Smooth muscle cell (in vitro differentiated cells): ENCODE measurements at regions not wholly inside any gene's neighbourhood (a gene's known extent, or its start where the extent isn't known, plus 50 kb on each side); places are given as distances from the start of the nearest gene placed in this dataset.

Source experiments
- DNase-seq: peaks from one replicate; lab custom pipeline; 2025; ENCODE audit not compliant: unreplicated experiment; lab: John Stamatoyannopoulos, UW
- H2AFZ ChIP-seq: fragments of 200-600 bp; sonication (generic); 2 replicates; pipeline ENCODE4 v1.6.0; 2016; ENCODE audit warnings: antibody characterized with exemption, low read depth, mild to moderate bottlenecking
- H3F3A ChIP-seq: fragments of 200-600 bp; sonication (generic); 2 replicates; pipeline ENCODE4 v1.6.0; 2017; ENCODE audit warnings: antibody characterized with exemption, low read depth
- H3K27ac ChIP-seq: fragments of 200-600 bp; sonication (generic); 2 replicates; pipeline ENCODE4 v1.5.1; 2016; ENCODE audit warnings: low read depth, mild to moderate bottlenecking
- H3K27me3 ChIP-seq: fragments of 200-600 bp; sonication (generic); 2 replicates; pipeline ENCODE4 v1.6.1; 2016; ENCODE audit warnings: low read depth, mild to moderate bottlenecking
- H3K36me3 ChIP-seq: fragments of 200-600 bp; sonication (generic); 2 replicates; pipeline ENCODE4 v1.5.1; 2016; ENCODE audit warnings: low read depth
- H3K4me1 ChIP-seq: fragments of 200-600 bp; sonication (generic); 2 replicates; pipeline ENCODE4 v1.5.1; 2016; ENCODE audit warnings: low read depth
- H3K4me2 ChIP-seq: fragments of 200-600 bp; sonication (generic); 2 replicates; pipeline ENCODE4 v1.6.0; 2016; ENCODE audit warnings: mild to moderate bottlenecking
- H3K4me3 ChIP-seq: fragments of 200-600 bp; sonication (generic); 2 replicates; pipeline ENCODE4 v1.5.1; 2016; ENCODE audit warnings: mild to moderate bottlenecking
- H3K79me2 ChIP-seq: fragments of 200-600 bp; sonication (generic); 2 replicates; pipeline ENCODE4 v1.6.0; 2016; ENCODE audit warnings: low read depth, mild to moderate bottlenecking
- H3K9ac ChIP-seq: fragments of 200-600 bp; sonication (generic); 2 replicates; pipeline ENCODE4 v1.6.0; 2016; ENCODE audit warnings: low read depth
- H3K9me3 ChIP-seq: fragments of 200-600 bp; sonication (generic); replicated peaks from 2 replicates; pipeline ENCODE4 v1.5.1; 2016; ENCODE audit warnings: low read depth
- H4K20me1 ChIP-seq: fragments of 200-600 bp; sonication (generic); 2 replicates; pipeline ENCODE4 v1.6.0; 2016; ENCODE audit warnings: low read depth
- WGBS: methylation state at CpG from one replicate; pipeline ENCODE4 v1.1.7; 2016; ENCODE audit warnings: low lambda C conversion rate; 5-methylcytosine and 5-hydroxymethylcytosine counted together
- TF ChIP-seq, protein P1 (sequence below): fragments of 200-600 bp; sonication (generic); IDR thresholded peaks from 2 replicates; pipeline ENCODE4 v1.5.1; 2017; ENCODE audit warnings: borderline replicate concordance, mild to moderate bottlenecking, antibody characterized with exemption; ENCODE audit not compliant: insufficient read depth, poor library complexity, severe bottlenecking

DNA sequence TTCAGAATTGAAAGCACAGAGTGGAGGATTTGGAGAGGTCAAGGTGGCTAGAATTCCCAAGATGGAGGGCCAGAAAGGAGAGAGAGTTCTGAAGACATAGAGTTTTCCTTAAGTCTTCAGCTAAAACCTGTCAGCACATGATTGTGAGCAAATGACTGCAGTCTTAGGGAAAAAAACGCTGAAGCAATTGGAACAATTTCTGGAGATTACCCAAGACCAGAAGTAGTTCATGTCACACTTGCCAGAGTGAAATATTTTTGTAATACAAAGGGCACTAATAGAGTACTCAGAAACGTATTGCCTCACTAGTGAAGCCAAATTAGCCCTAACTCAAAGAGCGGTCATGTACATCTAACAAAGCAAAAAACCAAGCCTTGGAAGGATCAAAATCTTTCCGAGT lies 541.3 kb upstream of the MARCKS start:
- H3K9ac ChIP-seq, result no peak overlapping the region
- H3K27me3 ChIP-seq, result no peaks in the 10 kb centered on the region
- 87% methylated on average over 4 of the region's 4 CpGs for WGBS
- no peaks in the 10 kb centered on the region for H3K9me3 ChIP-seq
- H2AFZ ChIP-seq, result peak overlapping the region; percentile 22
- H4K20me1 ChIP-seq, result no peaks in the 10 kb centered on the region
- no peak for DNase-seq
- H3K4me2 ChIP-seq, result no peak overlapping the region
- no peak overlapping the region for H3K4me3 ChIP-seq
- peaks cover 7% of the 10 kb centered on the region for H3K4me1 ChIP-seq
- no peak overlapping the region for H3K27ac ChIP-seq
- H3K36me3 ChIP-seq, result no peaks in the 10 kb centered on the region
- H3K79me2 ChIP-seq, result no peaks in the 10 kb centered on the region
- TF ChIP-seq, protein P1, sequence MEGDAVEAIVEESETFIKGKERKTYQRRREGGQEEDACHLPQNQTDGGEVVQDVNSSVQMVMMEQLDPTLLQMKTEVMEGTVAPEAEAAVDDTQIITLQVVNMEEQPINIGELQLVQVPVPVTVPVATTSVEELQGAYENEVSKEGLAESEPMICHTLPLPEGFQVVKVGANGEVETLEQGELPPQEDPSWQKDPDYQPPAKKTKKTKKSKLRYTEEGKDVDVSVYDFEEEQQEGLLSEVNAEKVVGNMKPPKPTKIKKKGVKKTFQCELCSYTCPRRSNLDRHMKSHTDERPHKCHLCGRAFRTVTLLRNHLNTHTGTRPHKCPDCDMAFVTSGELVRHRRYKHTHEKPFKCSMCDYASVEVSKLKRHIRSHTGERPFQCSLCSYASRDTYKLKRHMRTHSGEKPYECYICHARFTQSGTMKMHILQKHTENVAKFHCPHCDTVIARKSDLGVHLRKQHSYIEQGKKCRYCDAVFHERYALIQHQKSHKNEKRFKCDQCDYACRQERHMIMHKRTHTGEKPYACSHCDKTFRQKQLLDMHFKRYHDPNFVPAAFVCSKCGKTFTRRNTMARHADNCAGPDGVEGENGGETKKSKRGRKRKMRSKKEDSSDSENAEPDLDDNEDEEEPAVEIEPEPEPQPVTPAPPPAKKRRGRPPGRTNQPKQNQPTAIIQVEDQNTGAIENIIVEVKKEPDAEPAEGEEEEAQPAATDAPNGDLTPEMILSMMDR, result no peak
- H3F3A ChIP-seq, result no peaks in the 10 kb centered on the region

DNA sequence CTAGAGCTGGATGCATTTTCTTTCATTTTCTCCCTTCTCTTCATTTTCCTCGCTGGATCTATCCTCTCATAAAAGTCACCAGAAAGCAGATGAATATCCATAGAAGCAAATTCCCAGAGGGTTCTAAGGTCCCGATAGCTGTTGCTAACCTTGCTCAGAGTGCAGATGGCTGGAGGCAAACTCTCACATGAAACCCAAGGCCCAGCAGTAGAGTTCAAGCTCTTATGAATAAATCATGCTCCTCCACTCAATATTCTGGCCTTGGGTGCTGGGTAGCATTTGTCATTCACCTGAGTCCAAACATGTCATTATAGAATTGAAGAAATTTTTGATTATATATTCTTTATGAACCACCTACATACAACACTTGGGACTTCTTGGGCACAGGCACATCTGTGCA lies 539.7 kb upstream of the MARCKS start:
- H4K20me1 ChIP-seq, result no peaks in the 10 kb centered on the region
- H2AFZ ChIP-seq, result peak overlapping the region; percentile 87
- H3K79me2 ChIP-seq, result no peaks in the 10 kb centered on the region
- H3K9ac ChIP-seq, result no peak overlapping the region
- H3F3A ChIP-seq, result no peaks in the 10 kb centered on the region
- H3K27ac ChIP-seq, result no peak overlapping the region
- WGBS, result 91% methylated on average over 2 of the region's 2 CpGs
- DNase-seq, result no peak
- no peaks in the 10 kb centered on the region for H3K27me3 ChIP-seq
- TF ChIP-seq, protein P1, result no peak
- H3K4me1 ChIP-seq, result peaks cover 7% of the 10 kb centered on the region
- no peaks in the 10 kb centered on the region for H3K9me3 ChIP-seq
- H3K4me3 ChIP-seq, result no peak overlapping the region
- H3K4me2 ChIP-seq, result no peak overlapping the region
- H3K36me3 ChIP-seq, result no peaks in the 10 kb centered on the region

DNA sequence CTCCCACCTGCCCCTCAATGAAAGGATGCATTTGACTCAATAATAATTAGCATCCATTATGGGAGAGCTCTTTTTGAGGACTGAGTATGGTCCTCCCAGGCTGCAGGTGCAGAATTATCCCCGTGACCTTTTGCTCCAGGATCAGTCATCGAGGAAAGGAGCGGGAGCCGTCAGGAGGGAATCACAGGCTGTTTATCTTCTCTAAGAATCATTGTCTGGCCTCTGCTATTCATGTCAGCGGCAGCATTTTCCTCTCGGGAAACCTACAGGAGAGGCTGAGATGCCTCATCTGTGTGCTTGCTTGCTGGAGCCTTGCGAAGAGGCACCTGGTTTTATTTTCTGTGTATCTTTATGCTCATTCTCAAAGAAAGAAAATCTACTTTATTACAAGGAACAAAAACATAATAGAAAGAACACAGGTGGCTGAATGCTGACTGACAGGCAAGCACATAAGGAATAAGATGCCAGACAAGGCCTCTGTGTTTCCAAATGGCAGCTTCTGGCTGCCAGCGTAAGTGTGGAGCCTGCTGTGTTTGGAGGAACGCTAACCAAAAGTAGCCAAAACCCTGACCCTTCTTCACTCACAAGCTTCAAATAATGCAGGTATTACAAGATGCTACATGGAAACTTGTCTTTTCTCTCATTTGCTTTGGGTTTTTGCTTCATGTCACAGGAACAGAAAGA lies 539.1 kb upstream of the MARCKS start:
- H3K9me3 ChIP-seq, result no peaks in the 10 kb centered on the region
- H3K27ac ChIP-seq, result no peak overlapping the region
- H2AFZ ChIP-seq, result peak overlapping the region; percentile 87
- H3F3A ChIP-seq, result no peaks in the 10 kb centered on the region
- H4K20me1 ChIP-seq, result no peaks in the 10 kb centered on the region
- DNase-seq, result no peak
- WGBS, result 88% methylated on average over 9 of the region's 9 CpGs
- H3K4me1 ChIP-seq, result peaks cover 7% of the 10 kb centered on the region
- TF ChIP-seq, protein P1, result no peak
- H3K36me3 ChIP-seq, result no peaks in the 10 kb centered on the region
- H3K79me2 ChIP-seq, result no peaks in the 10 kb centered on the region
- H3K4me3 ChIP-seq, result no peak overlapping the region
- H3K9ac ChIP-seq, result no peak overlapping the region
- H3K4me2 ChIP-seq, result no peak overlapping the region
- H3K27me3 ChIP-seq, result no peaks in the 10 kb centered on the region

DNA sequence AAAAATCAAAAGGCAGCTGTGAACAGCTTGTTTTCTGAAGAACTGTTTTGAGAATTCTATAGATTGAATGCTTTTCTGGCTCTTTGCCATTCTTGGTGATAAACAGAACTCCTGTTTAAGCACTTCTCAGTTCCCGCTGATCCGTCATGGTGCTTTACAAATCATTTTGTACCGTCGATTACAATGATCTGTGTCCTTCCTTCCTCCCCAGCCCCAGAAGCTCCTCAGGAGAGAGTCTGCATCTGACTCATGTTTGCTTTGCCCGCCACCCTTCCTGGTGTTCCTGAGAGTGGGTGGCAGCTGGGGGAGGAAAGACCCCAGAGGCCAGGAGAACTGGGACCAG lies 538.6 kb upstream of the MARCKS start:
- H3K4me2 ChIP-seq, result no peak overlapping the region
- H3F3A ChIP-seq, result no peaks in the 10 kb centered on the region
- peaks cover 7% of the 10 kb centered on the region for H3K4me1 ChIP-seq
- TF ChIP-seq, protein P1, result no peak
- no peaks in the 10 kb centered on the region for H3K27me3 ChIP-seq
- no peaks in the 10 kb centered on the region for H3K36me3 ChIP-seq
- no peaks in the 10 kb centered on the region for H3K79me2 ChIP-seq
- no peak overlapping the region for H3K27ac ChIP-seq
- no peaks in the 10 kb centered on the region for H4K20me1 ChIP-seq
- 55% methylated on average over 5 of the region's 5 CpGs for WGBS
- no peak overlapping the region for H3K4me3 ChIP-seq
- no peak for DNase-seq
- H2AFZ ChIP-seq, result peak overlapping the region; percentile 87
- no peak overlapping the region for H3K9ac ChIP-seq
- no peaks in the 10 kb centered on the region for H3K9me3 ChIP-seq
